Medulla oblongata (tissue), 1 donor: ENCODE measurements at regions not wholly inside any gene's neighbourhood (a gene's known extent, or its start where the extent isn't known, plus 50 kb on each side); places are given as distances from the start of the nearest gene placed in this dataset.

ENCODE experiments used
- DNase-seq: peaks from one replicate; pipeline ENCODE4 v3.0.0-alpha.2; 2015; ENCODE audit errors: extremely low spot score

DNA sequence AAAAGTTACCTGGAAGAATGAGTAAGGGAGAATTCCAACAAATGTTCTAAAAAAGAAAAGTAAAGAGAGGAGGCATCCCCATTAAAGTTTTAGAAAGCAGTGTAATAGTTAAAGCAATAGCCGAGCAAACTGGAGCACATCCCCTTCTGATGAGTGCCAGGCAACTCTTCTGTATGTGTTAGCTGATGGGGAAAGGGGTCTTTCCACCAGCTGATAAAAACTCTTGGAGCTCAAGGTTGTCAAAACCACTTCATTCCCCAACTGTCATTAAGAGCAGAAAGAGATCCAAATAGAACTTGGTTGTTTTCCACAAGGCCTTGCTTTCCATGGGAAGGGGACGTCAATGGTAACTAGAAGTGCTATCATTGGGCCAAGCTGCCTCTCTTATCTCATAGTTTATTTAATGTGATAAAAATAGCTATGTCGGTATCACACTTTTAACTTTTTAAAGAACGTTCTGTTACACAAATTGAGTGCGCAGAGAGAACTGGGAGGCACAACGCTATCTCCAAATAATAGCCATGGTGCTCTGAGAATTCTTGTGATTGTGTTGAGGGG, 116.9 kb downstream of the POLR2M start:
- no peak for DNase-seq

DNA sequence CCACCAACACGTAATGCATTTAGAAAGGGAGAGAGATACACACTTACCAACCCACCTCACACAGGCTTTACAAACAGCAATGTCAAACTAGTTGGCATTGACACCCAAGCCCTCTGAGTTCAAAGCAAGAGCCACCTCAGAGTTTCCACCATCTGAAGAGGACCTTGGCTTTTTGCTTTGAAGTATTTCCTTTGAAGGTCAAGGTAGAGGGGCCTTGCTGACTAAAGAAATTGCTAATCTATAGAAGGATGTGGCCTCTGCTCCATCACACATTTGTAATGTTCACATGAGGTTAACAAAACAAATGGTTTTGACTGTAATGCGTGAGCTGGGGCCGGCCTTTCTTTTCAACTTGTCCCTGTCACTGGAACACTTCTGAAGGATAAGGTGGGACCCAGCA, 117.7 kb downstream of the POLR2M start:
- DNase-seq: no peak

DNA sequence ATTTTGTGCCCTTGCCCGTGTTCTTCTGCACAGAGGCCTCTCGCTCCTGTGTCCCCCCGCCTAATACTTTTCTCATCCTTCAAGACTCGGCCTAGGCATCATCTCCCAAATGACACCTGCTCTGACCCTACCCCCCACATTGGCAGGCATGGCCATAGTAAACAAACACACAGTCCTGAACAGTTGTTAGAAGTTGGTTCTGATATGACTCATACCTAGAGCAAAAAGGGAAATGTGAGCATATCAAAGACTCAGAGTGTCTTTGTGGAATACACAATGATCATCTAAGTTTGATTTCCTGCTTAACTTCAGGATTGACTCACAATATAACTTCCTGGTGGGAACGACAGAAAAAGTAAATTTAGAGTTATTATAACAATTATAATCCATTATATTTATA, 120.5 kb downstream of the POLR2M start:
- no peak for DNase-seq

DNA sequence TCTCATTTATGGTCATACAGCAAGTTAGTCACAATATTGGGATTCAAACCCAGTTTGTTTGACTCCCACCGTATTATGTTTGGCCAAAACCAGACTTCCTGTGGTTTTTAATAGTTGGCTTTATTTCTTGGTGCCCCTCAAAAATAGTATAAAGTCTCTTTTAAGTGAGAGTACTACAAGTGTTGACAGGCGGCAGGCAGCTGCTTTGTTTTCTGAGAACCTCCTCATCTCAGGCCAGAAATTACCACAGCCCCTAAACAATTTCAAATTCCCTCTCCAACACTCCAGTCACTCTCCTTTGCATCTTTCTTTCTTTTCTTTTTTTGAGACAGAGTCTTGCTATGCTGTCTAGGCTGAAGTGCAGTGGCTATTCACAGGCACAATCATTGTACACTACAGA, 121.5 kb downstream of the POLR2M start:
- DNase-seq: no peak

DNA sequence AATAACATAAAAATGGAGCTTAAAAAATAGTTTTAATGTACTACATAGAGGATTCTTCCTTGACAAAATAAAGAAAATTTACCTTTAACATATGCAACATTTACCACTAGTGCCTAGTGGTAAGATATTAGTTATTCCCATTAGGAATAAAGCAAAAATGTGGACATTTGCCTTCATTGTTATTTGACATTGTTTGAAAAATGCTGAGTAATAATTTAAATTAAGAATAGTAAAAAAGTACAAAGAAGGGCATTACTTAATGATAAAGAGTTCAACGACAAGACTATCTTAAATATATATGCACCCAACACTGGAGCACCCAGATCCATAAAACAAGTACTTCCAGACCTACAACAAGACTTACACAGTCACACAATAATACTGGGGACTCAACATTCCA, 125.7 kb downstream of the POLR2M start:
- DNase-seq: no peak

DNA sequence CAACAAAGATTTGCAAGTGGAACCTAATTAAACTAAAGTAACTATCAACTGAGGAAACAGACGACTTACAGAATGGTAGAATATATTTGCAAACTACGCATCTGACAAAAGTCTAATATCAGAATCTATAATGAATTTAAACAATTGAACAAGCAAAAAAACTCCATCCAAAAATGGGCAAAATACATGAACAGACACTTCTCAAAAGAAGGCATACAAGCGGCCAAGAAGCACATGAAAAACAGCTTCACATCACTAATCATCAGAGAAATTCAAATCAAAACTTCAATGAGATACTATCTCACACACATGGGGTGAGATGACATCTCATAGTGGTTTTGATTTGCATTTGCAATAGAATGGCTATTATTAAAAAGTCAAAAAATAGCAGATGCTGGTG, 128.6 kb downstream of the POLR2M start:
- DNase-seq: no peak

DNA sequence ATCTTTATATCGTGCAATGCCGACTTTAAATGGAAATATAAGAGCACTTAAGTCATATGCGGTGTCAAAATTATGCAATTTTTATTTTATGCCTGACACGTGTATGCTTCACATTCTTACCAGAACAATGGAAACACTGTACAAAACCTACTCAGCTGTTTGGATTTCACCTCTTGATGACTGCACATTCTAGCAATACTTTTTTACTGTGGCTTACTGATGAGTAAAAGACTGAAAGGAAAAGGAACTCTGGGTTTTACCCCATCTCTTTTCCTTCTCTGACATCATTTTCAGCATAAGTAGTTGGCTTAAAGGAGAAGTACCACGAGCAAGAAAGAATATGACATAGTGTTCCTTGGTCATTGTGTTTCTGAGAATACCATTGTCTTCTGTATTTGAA, 142.8 kb downstream of the POLR2M start:
- DNase-seq: no peak

DNA sequence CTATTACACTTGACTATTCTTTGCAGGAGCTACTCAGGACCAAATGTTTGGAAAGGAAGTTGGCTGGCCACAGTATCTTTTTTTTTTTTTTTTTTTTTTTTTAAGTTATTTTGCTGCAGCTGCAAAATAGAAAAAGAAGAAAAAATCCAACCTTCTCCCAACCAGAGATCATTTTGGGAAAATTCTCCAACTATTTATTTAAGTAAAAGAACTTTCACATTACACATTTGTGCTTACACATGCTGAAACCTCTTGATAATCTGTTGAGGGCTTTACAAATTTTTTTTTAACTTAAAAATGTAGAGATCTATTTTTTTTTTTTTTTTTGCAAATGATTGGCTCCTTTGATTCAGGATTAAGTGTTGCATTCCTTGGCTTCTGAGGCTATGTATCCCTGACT, 148.0 kb downstream of the POLR2M start:
- DNase-seq: no peak

DNA sequence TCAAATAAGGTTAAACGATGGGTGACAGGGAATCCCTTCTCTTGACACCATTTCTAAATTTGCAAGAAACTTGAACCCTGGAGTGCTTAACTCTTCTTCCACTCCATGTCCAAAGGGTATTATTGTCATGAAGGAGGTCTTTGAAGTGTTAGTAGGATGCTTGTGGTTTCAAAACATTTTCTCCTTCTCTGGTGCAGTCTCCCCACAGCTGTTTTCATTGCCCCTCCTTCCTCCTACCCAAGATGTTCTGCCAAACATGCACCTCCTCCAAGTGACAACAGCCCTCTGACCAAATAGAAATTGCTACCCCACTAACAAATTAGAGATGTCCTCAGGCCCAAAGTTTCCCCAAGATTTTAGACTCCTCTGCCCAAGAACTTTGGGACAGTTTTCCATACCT, 151.4 kb downstream of the POLR2M start:
- no peak for DNase-seq

DNA sequence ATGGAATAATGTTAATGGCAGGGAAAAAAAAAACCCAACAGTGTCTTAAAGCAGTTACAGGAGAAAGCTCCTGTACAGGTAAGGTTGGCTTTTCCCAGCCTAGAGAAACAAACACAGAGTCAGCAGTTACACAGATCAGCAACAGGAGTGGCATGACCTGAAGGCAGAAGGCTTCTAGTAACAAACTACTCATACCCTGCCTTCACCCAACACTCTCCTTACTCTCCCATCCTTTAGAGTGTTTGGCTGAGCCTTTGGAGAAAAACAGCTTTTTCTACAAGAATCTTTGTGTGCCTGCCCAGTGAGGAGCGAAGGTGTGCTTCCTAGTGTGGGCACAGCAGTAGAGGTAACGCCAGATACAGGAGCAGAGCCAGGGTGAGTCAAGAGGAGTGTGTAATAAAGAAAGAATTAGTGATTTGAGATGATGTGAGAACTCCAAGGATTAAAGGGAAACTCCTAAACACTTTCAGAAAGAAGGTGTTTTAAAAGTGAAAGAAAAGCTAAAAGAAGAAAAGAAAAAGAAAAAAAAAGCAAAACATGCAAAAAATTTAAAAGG, 152.7 kb downstream of the POLR2M start:
- DNase-seq: no peak

DNA sequence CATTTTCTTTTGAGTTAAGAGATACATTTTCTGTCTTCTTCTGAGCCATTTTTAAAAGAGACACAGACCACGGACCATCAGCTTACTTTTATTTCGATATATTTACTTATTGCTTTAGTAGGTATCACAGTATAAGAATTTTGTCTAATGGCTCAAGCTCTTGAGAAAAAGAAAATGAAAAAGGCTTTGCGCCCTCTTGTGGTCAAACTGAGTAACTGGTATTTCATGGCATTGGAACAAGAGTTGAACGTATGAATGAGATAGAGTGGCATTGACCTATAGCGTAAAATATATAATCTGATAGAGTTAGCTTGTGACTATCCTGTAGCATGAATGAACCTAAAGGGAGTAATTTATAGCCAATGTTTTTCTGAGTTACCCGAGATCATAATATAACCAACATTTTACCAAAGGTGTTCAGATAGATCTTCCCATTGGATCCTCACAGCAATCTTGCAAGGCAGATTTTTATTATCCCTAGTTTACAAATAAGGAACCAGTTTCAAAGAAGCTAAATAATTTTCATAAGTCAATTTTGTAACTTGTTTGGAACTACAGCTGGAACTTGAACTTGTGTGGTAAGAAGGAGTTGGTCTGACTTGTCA, 154.6 kb downstream of the POLR2M start:
- DNase-seq: peak; percentile 88

DNA sequence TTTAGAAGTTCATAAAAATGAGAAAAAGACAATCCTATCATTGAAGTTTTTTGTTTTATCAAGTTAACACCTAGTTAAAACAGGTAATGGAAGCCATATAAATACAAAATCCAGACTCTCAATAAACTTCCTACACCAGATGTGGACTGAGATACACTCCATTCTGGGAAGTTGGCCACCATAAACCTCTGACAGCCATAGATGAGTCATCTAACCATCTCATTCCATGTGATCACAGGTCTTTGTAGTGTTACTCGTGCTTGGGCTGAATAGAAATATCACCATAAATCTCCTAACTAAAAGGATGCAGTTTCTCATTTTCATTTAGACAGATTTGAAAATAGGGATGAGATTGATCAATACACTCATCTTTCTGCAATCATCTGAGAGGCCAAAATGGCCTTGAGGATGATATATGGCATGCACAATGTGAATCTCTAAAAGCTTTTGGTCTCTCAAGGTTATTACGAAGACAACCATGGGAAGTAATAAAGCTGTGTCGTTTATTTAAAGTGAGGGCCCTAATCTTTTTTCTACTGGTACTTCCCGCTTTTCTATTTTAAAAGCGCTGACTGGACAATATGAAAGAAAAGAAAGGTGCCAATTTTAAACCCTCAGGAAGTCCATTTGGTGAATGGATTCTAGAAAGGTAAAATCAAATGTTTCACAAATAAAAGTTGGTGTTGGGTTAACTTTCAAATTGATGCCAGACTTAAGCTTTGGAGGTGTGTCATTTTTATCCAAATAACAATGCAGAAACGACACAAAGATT, 155.5 kb downstream of the POLR2M start:
- no peak for DNase-seq

DNA sequence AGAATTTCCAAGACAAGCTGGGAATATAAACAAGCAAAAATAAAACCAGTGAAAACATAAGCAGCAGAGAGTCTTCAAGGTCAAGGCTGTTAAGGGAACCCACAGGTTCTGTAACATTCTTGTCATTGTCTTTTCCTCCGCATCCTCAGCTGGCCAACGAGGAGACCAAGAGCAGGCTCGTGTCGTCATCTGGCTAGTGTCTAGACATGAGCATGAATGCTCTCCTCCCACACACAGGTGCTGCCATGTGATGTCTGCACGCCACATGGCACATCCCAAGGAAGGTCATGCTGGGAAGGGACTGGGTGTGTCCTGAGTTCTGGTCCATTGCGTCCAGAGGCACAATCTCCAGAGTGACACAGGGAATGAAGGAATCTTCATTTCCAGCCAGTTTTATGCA, 156.2 kb downstream of the POLR2M start:
- no peak for DNase-seq

DNA sequence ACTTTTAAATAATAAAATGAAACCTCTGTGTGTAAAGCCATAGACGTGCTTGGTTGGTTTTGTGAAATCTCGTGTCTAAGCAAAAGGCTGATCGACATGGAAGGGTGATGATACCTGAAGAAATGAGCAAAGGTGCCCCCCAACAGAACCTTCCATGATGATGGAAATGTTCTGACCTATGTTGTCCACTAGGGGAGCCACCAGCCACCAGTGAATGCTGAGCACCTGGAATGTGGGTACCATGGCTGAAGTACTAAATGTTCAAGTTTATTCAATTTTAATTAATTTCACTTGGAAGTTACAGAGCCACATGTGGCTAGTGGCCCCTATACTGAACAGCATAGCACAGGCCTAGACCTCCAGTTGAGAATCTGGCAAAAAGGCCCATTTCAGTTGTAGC, 158.8 kb downstream of the POLR2M start:
- no peak for DNase-seq

DNA sequence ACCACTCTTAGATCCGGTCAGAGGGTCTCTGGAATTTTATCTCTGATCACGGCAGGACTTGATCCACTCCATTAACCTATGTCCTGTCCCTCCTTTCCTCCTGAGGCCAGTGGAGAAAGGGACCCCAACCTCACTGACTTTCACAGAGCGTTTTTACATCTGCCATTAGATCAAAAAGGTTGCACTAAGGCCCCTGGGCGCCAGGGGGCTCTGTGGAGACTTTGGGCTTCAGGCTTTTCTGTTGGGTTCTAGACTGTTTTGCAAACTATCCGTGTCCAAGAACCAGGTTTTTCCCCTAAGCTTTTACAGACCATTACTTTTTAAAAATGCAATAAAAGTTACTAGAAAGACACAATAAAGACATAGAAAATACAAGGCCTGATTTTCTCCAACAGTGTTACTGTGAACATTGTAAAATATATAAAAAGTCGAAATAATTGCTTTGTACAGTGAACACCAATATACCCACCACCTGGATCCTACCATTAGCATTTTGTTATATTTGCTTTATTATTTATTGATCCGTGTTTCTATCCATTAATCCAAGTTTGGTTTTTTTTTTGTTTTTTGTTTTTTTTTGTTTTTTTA, 159.7 kb downstream of the POLR2M start:
- DNase-seq: peak; percentile 41

DNA sequence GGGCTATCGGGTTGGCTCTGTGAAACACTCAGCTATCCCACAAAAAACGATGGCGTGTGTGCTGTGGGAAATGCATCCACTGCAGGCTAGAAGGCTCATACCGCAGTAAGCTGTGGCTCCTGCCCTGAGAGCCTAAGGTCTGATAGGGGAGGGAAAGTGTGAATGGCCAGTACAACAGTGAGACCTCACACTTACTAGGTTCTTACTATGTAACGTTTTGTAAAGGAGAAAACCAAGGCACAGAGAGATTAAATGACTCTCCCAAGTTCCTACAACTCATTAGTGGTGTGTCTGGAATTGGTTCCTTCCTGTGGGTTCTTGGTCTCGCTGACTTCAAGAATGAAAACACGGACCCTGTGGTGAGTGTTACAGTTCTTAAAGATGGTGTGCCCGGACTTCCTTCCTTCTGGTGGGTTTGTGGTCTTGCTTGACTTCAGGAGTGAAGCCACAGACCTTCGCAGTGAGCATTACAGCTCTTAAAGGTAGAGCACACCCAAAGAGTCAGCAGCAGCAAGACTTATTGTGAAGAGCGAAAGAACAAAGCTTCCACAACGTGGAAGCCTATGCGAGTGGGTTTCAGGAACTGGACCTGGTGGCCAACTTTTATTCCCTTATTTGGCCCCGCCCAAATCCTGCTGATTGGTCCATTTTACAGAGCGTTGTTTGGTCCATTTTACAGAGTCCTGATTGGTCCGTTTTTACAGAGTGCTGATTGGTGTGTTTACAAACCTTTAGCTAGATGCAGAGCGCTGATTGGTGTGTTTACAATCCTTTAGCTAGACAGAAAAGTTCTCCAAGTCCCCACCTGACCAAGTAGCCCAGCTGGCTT, 161.7 kb downstream of the POLR2M start:
- no peak for DNase-seq

DNA sequence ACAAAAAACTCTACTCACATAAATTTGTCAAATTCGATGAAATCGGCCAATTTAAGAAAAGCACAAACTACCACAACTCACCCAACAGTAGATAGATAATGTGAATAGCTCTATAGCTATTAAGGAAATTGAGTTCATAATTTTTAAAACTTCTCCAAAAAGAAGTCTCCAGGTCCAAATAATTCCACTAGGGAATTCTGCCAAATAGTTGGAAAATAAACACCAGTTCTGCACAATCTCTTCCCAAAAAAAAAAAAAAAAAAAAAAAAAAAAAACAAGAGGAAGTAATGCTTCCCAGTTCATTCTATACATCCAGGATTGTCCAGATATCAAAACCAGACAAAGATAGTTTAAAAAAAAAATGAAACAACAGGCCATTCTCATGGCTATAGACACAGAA, 164.2 kb downstream of the POLR2M start:
- DNase-seq: no peak

DNA sequence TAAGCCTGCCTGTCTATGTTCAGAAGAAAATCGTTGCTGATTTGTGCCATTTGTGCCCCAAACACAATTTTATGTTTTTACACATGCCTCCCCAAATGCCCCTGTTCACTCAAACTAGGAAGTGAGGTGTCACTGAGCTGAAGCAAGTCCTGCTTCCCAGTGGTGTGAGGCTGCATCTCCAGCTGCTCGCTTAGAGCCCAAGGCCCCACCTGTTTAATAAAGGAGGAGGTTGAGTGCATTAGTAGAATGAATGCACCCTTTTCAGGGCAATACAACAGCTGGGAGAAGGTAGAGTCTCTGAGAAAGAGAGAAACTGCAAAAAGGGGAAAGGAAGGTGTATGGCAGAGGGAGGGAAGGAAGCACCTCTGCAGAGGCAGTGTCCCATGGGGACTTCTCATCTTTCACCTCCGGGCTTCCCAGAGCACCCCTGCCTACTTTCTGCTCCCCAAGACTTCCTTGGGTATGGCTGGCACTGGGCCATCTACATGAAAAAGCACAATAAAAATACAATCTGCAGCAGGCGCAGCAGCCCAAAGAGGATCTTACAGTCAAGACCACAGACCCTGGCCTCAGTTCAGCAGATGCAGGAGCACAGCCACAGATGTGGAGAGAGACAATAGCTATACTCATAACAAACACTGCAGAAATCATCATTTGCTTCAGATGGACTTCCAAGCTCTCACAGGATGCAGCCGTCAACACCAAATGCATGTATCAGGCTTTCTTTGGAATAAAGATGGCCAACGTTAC, 165.9 kb downstream of the POLR2M start:
- no peak for DNase-seq

DNA sequence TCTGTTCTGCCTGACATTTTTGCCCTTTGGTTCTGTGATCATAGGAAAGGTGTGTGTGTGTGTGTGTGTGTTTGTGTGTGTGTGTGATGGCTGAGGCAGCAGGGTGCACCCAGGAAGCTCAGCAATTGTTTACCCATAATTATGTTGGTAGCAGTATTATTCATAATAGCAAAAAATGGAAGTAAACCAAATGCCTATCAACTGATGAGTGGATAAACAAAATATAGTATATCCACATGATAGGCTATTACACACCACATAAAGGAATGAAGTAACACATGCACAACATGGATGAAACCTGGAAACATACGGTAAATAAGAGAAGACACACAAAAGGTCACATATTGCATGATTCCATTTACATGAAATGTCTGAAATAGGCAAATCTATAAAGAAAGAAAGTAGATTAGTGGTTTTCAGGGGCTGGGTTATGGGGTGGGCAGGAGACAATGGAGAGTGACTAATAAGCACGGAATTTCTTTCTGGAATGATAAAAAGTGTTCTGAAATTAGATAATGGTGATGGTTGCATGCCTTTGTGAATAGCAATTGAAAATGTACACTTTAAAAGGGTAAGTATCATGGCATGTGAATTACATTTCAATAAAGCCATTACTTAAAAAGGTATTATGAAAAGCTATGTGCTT, 167.2 kb downstream of the POLR2M start:
- DNase-seq: no peak

DNA sequence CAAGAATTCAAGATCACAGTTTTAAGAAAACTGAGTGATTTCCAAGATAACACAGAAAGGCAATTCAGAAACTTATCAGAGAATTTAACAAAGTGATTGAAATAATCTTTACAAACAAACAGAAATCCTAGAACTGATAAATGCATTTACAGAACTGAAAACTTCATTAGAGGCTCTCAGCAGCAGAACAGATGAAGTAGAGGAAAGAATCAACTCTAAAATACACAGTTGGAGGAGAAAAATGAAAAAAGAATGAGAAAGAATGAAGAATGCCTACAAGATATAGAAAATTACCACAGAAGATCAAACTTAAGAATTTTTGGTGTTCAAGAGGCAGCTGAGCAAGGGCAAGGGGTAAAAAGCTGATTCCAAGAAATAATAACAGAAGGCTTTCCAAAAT, 168.8 kb downstream of the POLR2M start:
- no peak for DNase-seq

DNA sequence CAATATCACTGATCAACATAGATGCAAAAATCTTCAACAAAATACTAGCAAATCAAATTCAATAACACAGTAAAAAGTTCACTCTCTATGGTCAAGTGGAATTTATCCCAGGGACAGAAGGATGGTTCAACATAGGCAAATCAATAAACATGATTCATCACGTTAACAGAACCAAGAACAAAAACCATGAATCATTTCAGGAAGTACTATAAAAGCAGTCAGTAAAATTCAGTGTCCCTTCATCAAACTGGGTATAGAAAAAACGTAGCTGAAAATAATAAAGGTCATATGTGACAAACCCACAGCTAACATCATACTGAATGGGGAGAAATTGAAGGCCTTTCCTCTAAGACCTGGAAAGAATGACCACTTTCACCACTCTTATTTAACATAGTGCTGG, 172.1 kb downstream of the POLR2M start:
- DNase-seq: no peak
